CD4-positive, alpha-beta T cell (primary cell): ENCODE measurements at regions not wholly inside any gene's neighbourhood (a gene's known extent, or its start where the extent isn't known, plus 50 kb on each side); places are given as distances from the start of the nearest gene placed in this dataset.
A peak's percentile ranks its signal among the peaks of the same experiment; 100 is the strongest.

ENCODE experiments used
- ATAC-seq: fragments of 200-7000 bp; cut with Tn5 transposase; one replicate; pipeline ENCODE4 v1.10.0; 2022; ENCODE audit warnings: mild to moderate bottlenecking; ENCODE audit not compliant: poor library complexity
- CTCF ChIA-PET: fragments of 350-600 bp; sonication (Branson Sonifier 250); formaldehyde crosslinking; loops from one replicate; lab custom pipeline; 2021; ENCODE audit warnings: antibody characterized with exemption, inconsistent platforms; lab: Charles Lee
- POLR2A ChIA-PET: fragments of 350-600 bp; sonication (Branson Sonifier 250); formaldehyde crosslinking; loops from one replicate; lab custom pipeline; 2021; ENCODE audit warnings: antibody characterized with exemption, inconsistent platforms; lab: Charles Lee
- DNase-seq, 14 experiments: peaks; one replicate each; pipeline ENCODE4 v3.0.0-alpha.2; 2013 to 2020; ENCODE audit warnings: mixed read lengths in 2 of 14
- H3K27ac ChIP-seq, 2 donors: one replicate each; pipeline versions ENCODE4 v1.5.1 to v1.7.0; 2013; ENCODE audit warnings: low read length in 2 of 2, low read depth in 1 of 2, mild to moderate bottlenecking in 1 of 2
- H3K27me3 ChIP-seq, 2 experiments: 1 replicate in 1 of 2; 2 replicates in 1 of 2; pipeline versions ENCODE4 v1.6.1 to v1.7.0; 2013; ENCODE audit warnings: low read length in 2 of 2, control low read depth in 1 of 2, mild to moderate bottlenecking in 1 of 2, moderate library complexity in 1 of 2; ENCODE audit not compliant: insufficient read depth in 2 of 2, control insufficient read depth in 1 of 2
- H3K36me3 ChIP-seq: one replicate; pipeline ENCODE4 v1.6.1; 2013; ENCODE audit warnings: low read length, control low read depth; ENCODE audit not compliant: insufficient read depth
- H3K4me1 ChIP-seq: one replicate; pipeline ENCODE4 v1.6.1; 2013; ENCODE audit warnings: low read length, control low read depth; ENCODE audit not compliant: insufficient read depth
- H3K4me3 ChIP-seq: one replicate; pipeline ENCODE4 v1.5.1; 2013; ENCODE audit warnings: mild to moderate bottlenecking, low read length, moderate library complexity
- H3K9me3 ChIP-seq, 2 experiments: 1 replicate in 1 of 2; 2 replicates in 1 of 2; pipeline versions ENCODE4 v1.6.1 to v1.7.0; 2013; ENCODE audit warnings: low read length in 2 of 2, mild to moderate bottlenecking in 2 of 2, control low read depth in 1 of 2, moderate library complexity in 1 of 2; ENCODE audit not compliant: control insufficient read depth in 1 of 2, insufficient read depth in 1 of 2
- H3K27ac Mint-ChIP-seq: one replicate; pipeline ENCODE4 v1.8.0; 2020; ENCODE audit warnings: mixed read lengths
- H3K27me3 Mint-ChIP-seq: one replicate; pipeline ENCODE4 v1.8.0; 2021; ENCODE audit warnings: mixed read lengths
- H3K36me3 Mint-ChIP-seq: one replicate; pipeline ENCODE4 v1.8.0; 2021; ENCODE audit warnings: low read depth, mixed read lengths
- H3K4me1 Mint-ChIP-seq: one replicate; pipeline ENCODE4 v1.8.0; 2021; ENCODE audit warnings: low read depth, mixed read lengths
- H3K4me3 Mint-ChIP-seq: one replicate; pipeline ENCODE4 v1.8.0; 2020; ENCODE audit warnings: mild to moderate bottlenecking, mixed read lengths
- H3K9me3 Mint-ChIP-seq: one replicate; pipeline ENCODE4 v1.8.0; 2020; ENCODE audit warnings: mixed read lengths
- CTCF ChIP-seq: fragments of 200-600 bp; IDR thresholded peaks from one replicate; pipeline ENCODE4 v1.8.0; 2022; ENCODE audit warnings: antibody characterized with exemption, mild to moderate bottlenecking
- intact Hi-C, 2 experiments: fragments of 100-400 bp; cut with DNase I in 1 of 2; cut with micrococcal nuclease in 1 of 2; formaldehyde crosslinking; loops; one replicate each; pipeline versions ENCODE4 v1.15.1 to v1.9.0; 2023 to 2025; cut with DNase I, micrococcal nuclease

GRCh38 chr4:74619931-74620702 is 174.2 kb downstream of the BTC start:
- no peaks in the 10 kb centered on the region for H3K36me3 ChIP-seq
- no peaks in the 10 kb centered on the region for H3K36me3 Mint-ChIP-seq
- CTCF ChIA-PET, result no interaction called here

GRCh38 chr4:74621616-74622015 is 172.7 kb downstream of the BTC start:
- Histone ChIP-seq H3K27me3 (no peaks in the 10 kb centered on the region), H3K36me3 (no peaks in the 10 kb centered on the region), H3K4me1 (no peaks in the 10 kb centered on the region), H3K27ac (no peak overlapping the region), H3K9me3 (no peaks in the 10 kb centered on the region), H3K4me3 (no peak overlapping the region)
- no peaks in the 10 kb centered on the region for H3K27me3 Mint-ChIP-seq
- ChIA-PET CTCF (interaction anchor here (0.5 to 0.7 kb wide), 2 partner anchors 1264 to 1796 kb away, joined by 3 read pairs; no protein-coding TSS in a partner anchor), POLR2A (no interaction called here)
- no peak for ATAC-seq
- no peak for DNase-seq
- peaks cover 34% of the 10 kb centered on the region for H3K4me1 Mint-ChIP-seq
- no peaks in the 10 kb centered on the region for H3K36me3 Mint-ChIP-seq
- no peak overlapping the region for H3K27ac Mint-ChIP-seq
- H3K4me3 Mint-ChIP-seq, result no peak overlapping the region
- H3K9me3 Mint-ChIP-seq, result no peaks in the 10 kb centered on the region
- intact Hi-C loops, result loop anchor here in 1 of 2 experiments (5.0 kb wide), 1 partner anchor 51 kb away; no protein-coding TSS in a partner anchor
- no peak for TF ChIP-seq CTCF

More at GRCh38 chr4:74619931-74620702, 174.2 kb downstream of the BTC start:
- no peak overlapping the region for H3K4me3 ChIP-seq
- no peak for ATAC-seq
- no peaks in the 10 kb centered on the region for H3K9me3 Mint-ChIP-seq
- TF ChIP-seq CTCF, result no peak
- intact Hi-C loops, result loop anchor here in 1 of 2 experiments (5.0 kb wide), 1 partner anchor 52 kb away; no protein-coding TSS in a partner anchor
- no peaks in the 10 kb centered on the region for H3K4me1 ChIP-seq
- no peak overlapping the region for H3K27ac ChIP-seq
- no peak overlapping the region for H3K4me3 Mint-ChIP-seq
- H3K27me3 Mint-ChIP-seq, result no peaks in the 10 kb centered on the region
- no peak overlapping the region for H3K27ac Mint-ChIP-seq
- POLR2A ChIA-PET, result no interaction called here
- H3K4me1 Mint-ChIP-seq, result peaks cover 20% of the 10 kb centered on the region
- no peaks in the 10 kb centered on the region for H3K27me3 ChIP-seq
- no peak for DNase-seq
- H3K9me3 ChIP-seq, result no peaks in the 10 kb centered on the region

GRCh38 chr4:74623041-74623440 is 171.3 kb downstream of the BTC start:
- H3K9me3 ChIP-seq, result no peaks in the 10 kb centered on the region
- no peaks in the 10 kb centered on the region for H3K36me3 Mint-ChIP-seq
- no peak overlapping the region for H3K27ac Mint-ChIP-seq
- no peak overlapping the region for H3K27ac ChIP-seq
- H3K4me1 ChIP-seq, result no peaks in the 10 kb centered on the region
- POLR2A ChIA-PET, result interaction anchor here (1.7 kb wide), 1 partner anchor 9 kb away, joined by 6 read pairs; no protein-coding TSS in a partner anchor
- no peak overlapping the region for H3K4me3 ChIP-seq
- no peaks in the 10 kb centered on the region for H3K27me3 Mint-ChIP-seq
- CTCF ChIA-PET, result interaction anchor here (0.6 to 1.2 kb wide), 2 partner anchors 11 to 251 kb away, joined by 3 read pairs; no protein-coding TSS in a partner anchor
- H3K27me3 ChIP-seq, result no peaks in the 10 kb centered on the region
- peak; percentile 44 for TF ChIP-seq CTCF
- intact Hi-C loops, result loop anchor here in 1 of 2 experiments (5.0 kb wide), 1 partner anchor 49 kb away; no protein-coding TSS in a partner anchor
- peaks cover 34% of the 10 kb centered on the region for H3K4me1 Mint-ChIP-seq
- no peaks in the 10 kb centered on the region for H3K9me3 Mint-ChIP-seq
- no peaks in the 10 kb centered on the region for H3K36me3 ChIP-seq
- peak in 4 of 14 experiments; percentile 24 to 58 (median 48) for DNase-seq
- H3K4me3 Mint-ChIP-seq, result peak overlapping the region; percentile 36
- ATAC-seq, result peak; percentile 79
